Epithelial cell of esophagus (primary cell): ENCODE measurements at regions not wholly inside any gene's neighbourhood (a gene's known extent, or its start where the extent isn't known, plus 50 kb on each side); places are given as distances from the start of the nearest gene placed in this dataset.
"Not testable (repeated sequence)": the region's sequence is repeated elsewhere in the genome, so short reads cannot be mapped to it uniquely, and the experiment has no call there.

Experiments used
- DNase-seq: peaks from one replicate; pipeline ENCODE4 v3.0.0; 2010; ENCODE audit warnings: low read depth
- H3K4me3 ChIP-seq: 2 replicates; pipeline ENCODE4 v1.5.1; 2011; ENCODE audit warnings: mild to moderate bottlenecking, low read length, control low read depth
- TF ChIP-seq, protein P1 (sequence below): IDR thresholded peaks from 2 replicates; pipeline ENCODE4 v1.5.1; 2011; ENCODE audit warnings: low read depth, mild to moderate bottlenecking, low read length, control low read depth, inconsistent platforms; ENCODE audit not compliant: insufficient read depth; ENCODE audit errors: missing control alignments

DNA sequence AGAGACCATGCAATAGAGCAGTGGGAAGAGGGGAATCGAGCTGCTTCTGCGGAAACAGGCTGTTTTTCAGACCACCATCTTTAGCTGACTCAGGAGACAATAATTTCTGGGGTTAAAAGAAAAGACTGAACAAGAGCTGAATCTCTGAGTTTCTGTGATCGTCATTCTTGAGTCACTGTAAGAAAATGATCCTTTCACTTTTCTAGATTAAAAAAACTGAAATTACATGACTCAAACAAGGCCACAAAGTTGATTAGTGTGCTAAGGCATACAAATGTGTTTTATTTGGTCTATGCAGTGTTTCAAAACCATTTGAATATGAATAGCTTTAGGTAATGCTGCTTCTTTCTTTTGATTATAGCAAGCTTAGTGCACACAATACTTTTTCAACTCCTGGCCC, 194.4 kb upstream of the RPL34 start:
- H3K4me3 ChIP-seq, result no peak overlapping the region
- peak; percentile 37 for DNase-seq
- TF ChIP-seq, protein P1, sequence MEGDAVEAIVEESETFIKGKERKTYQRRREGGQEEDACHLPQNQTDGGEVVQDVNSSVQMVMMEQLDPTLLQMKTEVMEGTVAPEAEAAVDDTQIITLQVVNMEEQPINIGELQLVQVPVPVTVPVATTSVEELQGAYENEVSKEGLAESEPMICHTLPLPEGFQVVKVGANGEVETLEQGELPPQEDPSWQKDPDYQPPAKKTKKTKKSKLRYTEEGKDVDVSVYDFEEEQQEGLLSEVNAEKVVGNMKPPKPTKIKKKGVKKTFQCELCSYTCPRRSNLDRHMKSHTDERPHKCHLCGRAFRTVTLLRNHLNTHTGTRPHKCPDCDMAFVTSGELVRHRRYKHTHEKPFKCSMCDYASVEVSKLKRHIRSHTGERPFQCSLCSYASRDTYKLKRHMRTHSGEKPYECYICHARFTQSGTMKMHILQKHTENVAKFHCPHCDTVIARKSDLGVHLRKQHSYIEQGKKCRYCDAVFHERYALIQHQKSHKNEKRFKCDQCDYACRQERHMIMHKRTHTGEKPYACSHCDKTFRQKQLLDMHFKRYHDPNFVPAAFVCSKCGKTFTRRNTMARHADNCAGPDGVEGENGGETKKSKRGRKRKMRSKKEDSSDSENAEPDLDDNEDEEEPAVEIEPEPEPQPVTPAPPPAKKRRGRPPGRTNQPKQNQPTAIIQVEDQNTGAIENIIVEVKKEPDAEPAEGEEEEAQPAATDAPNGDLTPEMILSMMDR, result no peak

DNA sequence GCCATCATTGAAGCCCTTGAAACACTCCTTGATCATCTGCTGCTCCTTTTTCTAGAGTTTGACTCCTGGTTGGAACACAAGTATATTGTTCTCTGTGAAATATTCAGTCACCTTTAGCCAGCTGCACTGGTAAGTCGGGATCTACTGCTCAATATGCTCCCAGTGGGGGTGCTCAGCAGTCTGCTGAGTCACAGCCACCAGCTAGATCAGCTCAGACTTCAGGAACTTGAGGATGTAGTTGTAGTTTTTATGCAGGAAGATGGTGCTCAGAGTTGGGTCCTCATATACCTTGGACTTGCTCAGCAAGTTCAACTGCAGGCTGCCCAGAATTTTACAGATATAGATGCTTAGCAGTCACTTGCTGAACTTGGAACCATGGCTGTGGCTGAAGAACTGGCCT, 202.5 kb upstream of the RPL34 start:
- peak; percentile 23 for DNase-seq
- TF ChIP-seq, protein P1, result no peak

DNA sequence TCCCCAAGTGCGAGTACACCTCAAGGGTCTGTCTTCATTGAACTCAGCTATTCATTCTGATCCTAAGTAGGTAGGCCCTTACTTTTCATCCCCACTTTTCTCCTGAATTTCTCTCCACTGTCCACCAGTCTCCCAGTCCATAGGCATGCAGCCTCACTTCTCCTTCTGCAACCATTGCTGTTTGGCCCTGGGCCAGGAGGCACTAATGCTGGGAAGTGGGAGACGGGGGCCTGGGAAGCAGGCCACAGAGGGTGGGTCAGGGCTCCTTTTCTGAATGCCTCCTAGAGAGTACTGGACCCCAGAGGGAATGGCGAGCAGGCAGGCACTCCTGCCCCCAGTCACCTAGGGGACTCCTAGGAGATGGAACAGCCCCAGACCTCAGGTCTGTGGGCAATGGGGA, 203.5 kb upstream of the RPL34 start:
- TF ChIP-seq, protein P1, result no peak
- no peak for DNase-seq
- H3K4me3 ChIP-seq, result no peak overlapping the region

More for the DNA sequence above, 202.5 kb upstream of the RPL34 start:
- H3K4me3 ChIP-seq, result no peak overlapping the region

DNA sequence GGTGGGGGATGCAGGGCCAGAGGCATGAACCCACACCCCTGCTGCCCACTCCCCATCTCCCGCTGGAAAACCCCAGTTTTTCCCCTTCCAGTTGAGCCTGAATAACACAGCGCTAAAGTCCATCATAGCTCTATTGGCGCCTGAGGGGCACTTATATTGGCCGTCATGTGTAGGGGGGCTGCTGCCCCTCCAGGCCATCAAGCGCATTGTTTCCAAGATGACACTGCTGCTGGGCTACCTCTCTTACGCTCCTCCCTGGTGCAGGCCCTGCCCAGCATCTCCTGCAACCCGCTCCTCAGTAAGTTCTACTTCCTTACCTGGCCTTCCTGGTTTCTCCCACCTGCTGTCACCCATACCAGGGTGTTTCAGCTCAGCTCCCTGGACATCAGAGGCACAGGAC, 205.0 kb upstream of the RPL34 start:
- TF ChIP-seq, protein P1, result no peak
- no peak overlapping the region for H3K4me3 ChIP-seq

DNA sequence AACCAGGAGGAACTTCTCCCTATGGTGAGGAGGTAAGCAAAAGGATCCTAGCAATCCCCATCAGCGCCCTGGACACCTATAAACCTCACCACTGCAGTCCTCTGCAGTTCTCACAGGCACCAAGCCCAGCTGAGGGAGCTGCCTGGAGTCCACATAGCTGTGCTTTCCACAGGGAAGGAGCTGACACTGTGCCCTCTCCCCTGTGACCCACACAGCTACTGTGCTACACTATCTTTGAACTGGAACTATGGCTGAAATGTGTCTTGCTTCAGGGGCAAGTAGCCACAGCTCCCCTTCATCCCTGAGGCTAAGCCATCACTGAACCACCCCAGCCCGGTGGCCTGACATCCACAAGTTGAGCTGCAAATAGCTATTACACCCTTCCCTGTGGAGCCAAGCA, 208.5 kb upstream of the RPL34 start:
- H3K4me3 ChIP-seq, result no peak overlapping the region
- DNase-seq, result no peak
- TF ChIP-seq, protein P1, result no peak

More for the DNA sequence above, 205.0 kb upstream of the RPL34 start:
- no peak for DNase-seq

- H3K4me3 ChIP-seq, DNase-seq: not testable (repeated sequence)
Measured at GRCh38 chr4:108409691-108410090, 210.7 kb upstream of the RPL34 start.

DNA sequence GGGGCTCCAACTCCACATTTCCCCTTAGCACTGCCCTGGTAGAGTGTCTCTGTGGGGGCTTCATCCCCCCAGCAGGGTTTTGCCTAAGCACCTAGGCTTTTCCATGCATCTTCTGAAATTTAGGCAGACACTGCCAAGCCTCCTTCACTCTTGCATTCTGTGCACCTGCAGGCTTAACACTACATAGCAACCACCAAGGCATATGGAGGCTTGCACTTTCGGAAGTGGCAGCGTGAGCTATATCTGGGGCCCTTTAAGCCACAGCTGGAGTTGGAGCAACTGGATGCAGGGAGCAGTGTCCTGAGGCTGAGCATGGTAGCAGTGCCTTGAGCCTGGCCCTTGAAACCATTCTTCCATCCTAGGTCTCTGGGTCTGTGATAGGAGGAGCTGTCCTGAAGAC, 214.8 kb upstream of the RPL34 start:
- no peak for DNase-seq
- TF ChIP-seq, protein P1, result no peak
- H3K4me3 ChIP-seq, result no peak overlapping the region

DNA sequence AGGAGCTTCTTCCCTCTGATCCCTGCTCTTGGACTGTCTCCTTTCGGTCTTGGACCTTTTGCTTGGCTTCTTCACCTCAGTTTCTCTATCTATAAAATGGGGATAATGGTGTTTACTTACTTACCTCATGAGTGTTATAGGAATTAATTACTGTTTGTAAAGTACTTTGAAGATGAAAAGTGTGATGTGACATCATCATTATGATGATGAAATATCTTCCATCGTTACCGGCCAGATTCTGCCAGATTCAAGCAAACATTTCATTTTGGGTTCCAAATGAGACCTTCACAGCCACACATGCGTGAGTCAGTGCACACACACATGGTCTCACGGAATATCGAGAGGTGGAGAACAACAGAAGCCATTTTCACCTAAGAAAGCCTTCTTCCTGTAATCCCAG, 220.1 kb upstream of the RPL34 start:
- TF ChIP-seq, protein P1, result no peak
- DNase-seq, result no peak
- no peak overlapping the region for H3K4me3 ChIP-seq
